Uterus (tissue), 3 donors: ENCODE measurements at regions not wholly inside any gene's neighbourhood (a gene's known extent, or its start where the extent isn't known, plus 50 kb on each side); places are given as distances from the start of the nearest gene placed in this dataset.
"Not testable (repeated sequence)": the region's sequence is repeated elsewhere in the genome, so short reads cannot be mapped to it uniquely, and the experiment has no call there.

Source experiments
- DNase-seq, 2 donors: peaks; one replicate each; pipeline ENCODE4 v3.0.0-alpha.2; 2019 to 2020
- H3K27ac ChIP-seq, 2 donors: fragments of 200-600 bp; sonication (generic); 1 replicate in 1 of 2; 2 replicates in 1 of 2; pipeline ENCODE4 v1.5.1; 2016 to 2018
- H3K27me3 ChIP-seq, 2 donors: fragments of 200-600 bp; sonication (generic); one replicate each; pipeline ENCODE4 v1.5.1; 2018 to 2019; ENCODE audit warnings: control low read depth in 1 of 2
- H3K36me3 ChIP-seq, 2 donors: fragments of 200-600 bp; sonication (generic); one replicate each; pipeline ENCODE4 v1.5.1; 2019; ENCODE audit warnings: control low read depth in 1 of 2
- H3K4me1 ChIP-seq, 2 donors: fragments of 200-600 bp; sonication (generic); one replicate each; pipeline ENCODE4 v1.5.1; 2018 to 2019; ENCODE audit warnings: control low read depth in 1 of 2
- H3K4me3 ChIP-seq, 2 donors: fragments of 200-600 bp; sonication (generic); 1 replicate in 1 of 2; 2 replicates in 1 of 2; pipeline ENCODE4 v1.5.1; 2018 to 2019; ENCODE audit warnings: mild to moderate bottlenecking in 1 of 2
- H3K9me3 ChIP-seq, 2 donors: fragments of 200-600 bp; sonication (generic); one replicate each; pipeline ENCODE4 v1.5.1; 2019; ENCODE audit warnings: control low read depth in 1 of 2
- CTCF ChIP-seq, 4 experiments: fragments of 200-600 bp in 2 of 4; fragments of 450-650 bp in 2 of 4; sonication (generic) in 2 of 4; IDR thresholded peaks; one replicate each; pipeline ENCODE4 v1.5.1; 2016 to 2019; ENCODE audit warnings: antibody characterized with exemption in 4 of 4, mild to moderate bottlenecking in 2 of 4, moderate library complexity in 1 of 4
- POLR2A ChIP-seq, 2 donors: fragments of 450-650 bp; IDR thresholded peaks; one replicate each; pipeline ENCODE4 v1.6.1; 2016; ENCODE audit warnings: antibody characterized with exemption in 2 of 2, mild to moderate bottlenecking in 1 of 2, moderate library complexity in 1 of 2
- intact Hi-C: fragments of 100-400 bp; cut with DNase I; formaldehyde crosslinking; loops from one replicate; pipeline ENCODE4 v1.15.1; 2023; ENCODE audit warnings: low total_unique reads
- donor health status: DM: yes; HTN: yes; CAD: no.

GRCh38 chr9:135304886-135305285 is 174.7 kb upstream of the PPP1R26 start:
- no peak for TF ChIP-seq CTCF (IDR thresholded peaks at IDR 0.05)
- TF ChIP-seq POLR2A (IDR thresholded peaks at IDR 0.05) = no peak
- H3K27me3 ChIP-seq = no peaks in the 10 kb centered on the region
- intact Hi-C loops = no loop called here
- no peak overlapping the region for H3K4me3 ChIP-seq
- no peak for DNase-seq
- no peaks in the 10 kb centered on the region for H3K4me1 ChIP-seq
- H3K36me3 ChIP-seq = no peaks in the 10 kb centered on the region
- H3K27ac ChIP-seq = no peak overlapping the region
- H3K9me3 ChIP-seq = no peaks in the 10 kb centered on the region

GRCh38 chr9:135305546-135306180 is 173.9 kb upstream of the PPP1R26 start:
- Histone ChIP-seq H3K9me3 (no peaks in the 10 kb centered on the region), H3K4me3 (no peak overlapping the region)

GRCh38 chr9:135306699-135307098 is 172.9 kb upstream of the PPP1R26 start:
- H3K4me1 ChIP-seq = no peaks in the 10 kb centered on the region
- H3K27ac ChIP-seq = no peak overlapping the region
- no peak for DNase-seq
- TF ChIP-seq CTCF (IDR thresholded peaks at IDR 0.05) (no peak), POLR2A (IDR thresholded peaks at IDR 0.05) (no peak)
- no peaks in the 10 kb centered on the region for H3K27me3 ChIP-seq
- no peak overlapping the region for H3K4me3 ChIP-seq
- no peaks in the 10 kb centered on the region for H3K9me3 ChIP-seq
- H3K36me3 ChIP-seq = no peaks in the 10 kb centered on the region
- intact Hi-C loops = no loop called here

More at GRCh38 chr9:135305546-135306180, 173.9 kb upstream of the PPP1R26 start:
- H3K27me3 ChIP-seq = no peaks in the 10 kb centered on the region
- intact Hi-C loops = no loop called here
- no peak for DNase-seq
- H3K36me3 ChIP-seq = no peaks in the 10 kb centered on the region
- TF ChIP-seq POLR2A (IDR thresholded peaks at IDR 0.05) (no peak), CTCF (IDR thresholded peaks at IDR 0.05) (no peak)
- H3K4me1 ChIP-seq = no peaks in the 10 kb centered on the region
- no peak overlapping the region for H3K27ac ChIP-seq

- no peaks in the 10 kb centered on the region for H3K4me1 ChIP-seq
- H3K27me3 ChIP-seq = no peaks in the 10 kb centered on the region
- no peaks in the 10 kb centered on the region for H3K36me3 ChIP-seq
- H3K27ac ChIP-seq = no peak overlapping the region
- peaks cover 0 to 1% of the 10 kb centered on the region in 2 donors for H3K9me3 ChIP-seq
- TF ChIP-seq POLR2A (IDR thresholded peaks at IDR 0.05) = no peak
- TF ChIP-seq CTCF (IDR thresholded peaks at IDR 0.05) = no peak
- intact Hi-C loops = no loop called here
- no peak for DNase-seq
- H3K4me3 ChIP-seq = no peak overlapping the region
These were observed 172.3 kb upstream of the PPP1R26 start for GRCh38 chr9:135307300-135307699.

- H3K27me3 ChIP-seq, intact Hi-C loops: not testable (repeated sequence)
These were observed 171.7 kb upstream of the PPP1R26 start for GRCh38 chr9:135307919-135308318.

More at GRCh38 chr9:135307919-135308318, 171.7 kb upstream of the PPP1R26 start:
- H3K36me3 ChIP-seq, H3K4me1 ChIP-seq, H3K27ac ChIP-seq, H3K4me3 ChIP-seq, DNase-seq, H3K9me3 ChIP-seq: not testable (repeated sequence)
